Chondrocyte (in vitro differentiated cells): ENCODE measurements at regions not wholly inside any gene's neighbourhood (a gene's known extent, or its start where the extent isn't known, plus 50 kb on each side); places are given as distances from the start of the nearest gene placed in this dataset.
"Not testable (repeated sequence)": the region's sequence is repeated elsewhere in the genome, so short reads cannot be mapped to it uniquely, and the experiment has no call there.

Experiments
- DNase-seq: peaks from one replicate; pipeline ENCODE4 v3.0.0; 2021; ENCODE audit warnings: mixed read lengths, low spot score
- H3K27ac Mint-ChIP-seq: one replicate; pipeline ENCODE4 v1.8.0; 2021; ENCODE audit warnings: mild to moderate bottlenecking, moderate library complexity, mixed read lengths; ENCODE audit not compliant: unreplicated experiment
- H3K27me3 Mint-ChIP-seq: 2 replicates; pipeline ENCODE4 v1.8.0; 2021; ENCODE audit warnings: low read depth, mixed read lengths
- H3K36me3 Mint-ChIP-seq: 2 replicates; pipeline ENCODE4 v1.8.0; 2021; ENCODE audit warnings: low read depth, mixed read lengths
- H3K4me1 Mint-ChIP-seq: 2 replicates; pipeline ENCODE4 v1.8.0; 2021; ENCODE audit warnings: low read depth, mild to moderate bottlenecking, mixed read lengths
- H3K4me3 Mint-ChIP-seq: one replicate; pipeline ENCODE4 v1.8.0; 2021; ENCODE audit warnings: mild to moderate bottlenecking, moderate library complexity, mixed read lengths; ENCODE audit not compliant: unreplicated experiment
- H3K9me3 Mint-ChIP-seq: 2 replicates; pipeline ENCODE4 v1.8.0; 2021; ENCODE audit warnings: low read depth, mixed read lengths
- CTCF ChIP-seq: fragments of 200-600 bp; sonication (generic); IDR thresholded peaks from 2 replicates; pipeline ENCODE4 v1.5.0; 2021; ENCODE audit warnings: antibody characterized with exemption, mild to moderate bottlenecking, moderate library complexity

GRCh38 chr7:93026425-93026824 is 91.4 kb downstream of the SAMD9 start:
- peaks cover 9% of the 10 kb centered on the region for H3K9me3 Mint-ChIP-seq
- H3K4me3 Mint-ChIP-seq = no peak overlapping the region
- no peaks in the 10 kb centered on the region for H3K4me1 Mint-ChIP-seq
- peaks cover 2% of the 10 kb centered on the region for H3K36me3 Mint-ChIP-seq
- no peak for TF ChIP-seq CTCF
- no peaks in the 10 kb centered on the region for H3K27me3 Mint-ChIP-seq
- no peak overlapping the region for H3K27ac Mint-ChIP-seq
- DNase-seq = no peak

GRCh38 chr7:93025389-93025788 is 92.4 kb downstream of the SAMD9 start:
- H3K27me3 Mint-ChIP-seq = no peaks in the 10 kb centered on the region

GRCh38 chr7:93022931-93023478 is 94.8 kb downstream of the SAMD9 start:
- not testable (repeated sequence) for H3K36me3 Mint-ChIP-seq, H3K4me1 Mint-ChIP-seq, H3K27me3 Mint-ChIP-seq, H3K27ac Mint-ChIP-seq, H3K9me3 Mint-ChIP-seq, H3K4me3 Mint-ChIP-seq, DNase-seq

More at GRCh38 chr7:93025389-93025788, 92.4 kb downstream of the SAMD9 start:
- no peak overlapping the region for H3K27ac Mint-ChIP-seq
- peaks cover 3% of the 10 kb centered on the region for H3K9me3 Mint-ChIP-seq
- no peak overlapping the region for H3K4me3 Mint-ChIP-seq
- DNase-seq = no peak
- TF ChIP-seq CTCF = no peak
- no peaks in the 10 kb centered on the region for H3K4me1 Mint-ChIP-seq
- no peaks in the 10 kb centered on the region for H3K36me3 Mint-ChIP-seq

GRCh38 chr7:93021748-93022147 is 96.0 kb downstream of the SAMD9 start:
- DNase-seq = no peak
- Mint-ChIP-seq H3K27me3 (no peaks in the 10 kb centered on the region), H3K36me3 (no peaks in the 10 kb centered on the region), H3K4me1 (peaks cover 19% of the 10 kb centered on the region), H3K4me3 (no peak overlapping the region), H3K9me3 (peaks cover 3% of the 10 kb centered on the region), H3K27ac (no peak overlapping the region)
- no peak for TF ChIP-seq CTCF

- Mint-ChIP-seq H3K36me3 (no peaks in the 10 kb centered on the region), H3K4me1 (peaks cover 48% of the 10 kb centered on the region), H3K9me3 (peaks cover 3% of the 10 kb centered on the region), H3K4me3 (no peak overlapping the region), H3K27ac (peak overlapping the region; percentile 81), H3K27me3 (no peaks in the 10 kb centered on the region)
- TF ChIP-seq CTCF = no peak
- no peak for DNase-seq
These were observed 99.1 kb downstream of the SAMD9 start for GRCh38 chr7:93018716-93019115.

GRCh38 chr7:93016681-93017381 is 100.9 kb downstream of the SAMD9 start:
- peaks cover 51% of the 10 kb centered on the region for H3K4me1 Mint-ChIP-seq
- DNase-seq = no peak
- H3K27ac Mint-ChIP-seq = peak overlapping the region; percentile 92
- no peak overlapping the region for H3K4me3 Mint-ChIP-seq
- no peaks in the 10 kb centered on the region for H3K27me3 Mint-ChIP-seq
- no peak for TF ChIP-seq CTCF
- H3K9me3 Mint-ChIP-seq = no peaks in the 10 kb centered on the region
- H3K36me3 Mint-ChIP-seq = no peaks in the 10 kb centered on the region
